GM10248 (cell line): ENCODE measurements at regions not wholly inside any gene's neighbourhood (a gene's known extent, or its start where the extent isn't known, plus 50 kb on each side); places are given as distances from the start of the nearest gene placed in this dataset.

Source experiments
- CTCF ChIA-PET: fragments of 300-600 bp; sonication (Branson Sonifier 250); formaldehyde crosslinking; extraction: SDS; loops from one replicate; lab custom pipeline; 2021; ENCODE audit warnings: antibody characterized with exemption; lab: Yijun Ruan, JAX
- POLR2A ChIA-PET: fragments of 350-650 bp; sonication (Branson Sonifier 250); formaldehyde crosslinking; extraction: SDS; loops from one replicate; lab custom pipeline; 2020; ENCODE audit warnings: antibody characterized with exemption; lab: Yijun Ruan, JAX
- DNase-seq: peaks from one replicate; pipeline ENCODE4 v3.0.0; 2012; ENCODE audit errors: extremely low spot score
- CTCF ChIP-seq: IDR thresholded peaks from 2 replicates; pipeline ENCODE4 v1.5.1; 2012; ENCODE audit warnings: mild to moderate bottlenecking, low read depth; ENCODE audit errors: extremely low read depth, missing control alignments, control extremely low read depth

DNA sequence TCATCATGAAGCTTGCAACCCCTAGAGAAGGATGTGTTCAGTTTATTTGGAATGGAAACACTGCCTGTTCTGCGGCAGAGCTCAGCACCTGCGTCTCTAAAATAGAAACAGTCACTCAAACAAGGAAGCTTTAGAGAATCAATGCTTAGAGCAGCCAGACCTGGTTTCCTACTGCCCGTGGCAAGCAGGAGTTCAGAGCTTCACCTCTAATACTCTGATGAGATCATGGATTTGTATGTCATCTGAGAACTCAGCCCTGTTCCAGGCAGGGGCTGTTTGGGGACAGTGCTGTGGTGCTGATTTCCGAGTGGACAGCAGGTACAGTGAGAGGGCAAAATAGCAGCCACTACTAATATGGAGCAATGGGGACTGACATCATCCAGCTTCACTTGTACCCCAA lies 236.0 kb upstream of the IRX1 start:
- TF ChIP-seq CTCF, result no peak
- no peak for DNase-seq
- CTCF ChIA-PET, result no interaction called here
- POLR2A ChIA-PET, result no interaction called here

DNA sequence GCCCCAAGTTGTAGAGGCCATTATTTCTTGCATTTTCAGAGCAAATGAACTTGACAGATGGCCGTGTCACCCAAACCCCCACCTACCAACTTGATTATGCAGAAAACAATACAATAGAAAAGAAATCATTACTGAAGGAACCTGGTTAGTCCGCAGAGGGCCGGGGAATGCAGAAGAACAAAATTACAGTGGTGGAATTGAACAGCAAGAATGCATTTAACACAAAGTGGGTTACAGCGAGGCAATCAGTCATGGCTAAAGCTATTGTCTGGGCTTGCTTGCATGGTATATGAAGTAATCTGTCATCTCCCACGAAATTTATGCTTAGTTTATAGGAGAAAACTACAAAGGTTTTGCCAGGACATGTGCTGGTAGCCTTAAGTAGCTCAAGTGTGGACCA lies 238.3 kb upstream of the IRX1 start:
- DNase-seq, result no peak
- ChIA-PET POLR2A (no interaction called here), CTCF (no interaction called here)
- no peak for TF ChIP-seq CTCF

DNA sequence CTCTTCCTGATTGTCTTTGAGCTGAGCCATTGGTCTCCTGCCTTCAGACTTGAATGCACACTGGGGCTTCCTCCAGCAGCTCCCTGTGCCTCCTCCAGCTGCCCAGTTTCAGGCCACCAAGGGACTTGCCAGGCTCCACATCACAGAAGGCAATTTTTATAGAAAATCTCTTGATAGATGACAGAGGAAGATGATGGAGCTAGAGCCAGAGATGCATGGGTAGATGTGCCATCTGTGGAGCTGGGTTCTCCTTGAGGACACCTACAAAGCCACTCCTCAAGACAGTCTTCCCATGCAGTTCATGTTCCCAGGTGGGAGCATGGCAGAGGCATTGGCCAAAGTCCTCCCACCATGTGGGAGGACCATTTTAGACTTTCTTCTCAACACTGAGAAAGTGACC lies 239.6 kb upstream of the IRX1 start:
- no peak for DNase-seq
- CTCF ChIA-PET, result no interaction called here
- POLR2A ChIA-PET, result no interaction called here
- TF ChIP-seq CTCF, result no peak

DNA sequence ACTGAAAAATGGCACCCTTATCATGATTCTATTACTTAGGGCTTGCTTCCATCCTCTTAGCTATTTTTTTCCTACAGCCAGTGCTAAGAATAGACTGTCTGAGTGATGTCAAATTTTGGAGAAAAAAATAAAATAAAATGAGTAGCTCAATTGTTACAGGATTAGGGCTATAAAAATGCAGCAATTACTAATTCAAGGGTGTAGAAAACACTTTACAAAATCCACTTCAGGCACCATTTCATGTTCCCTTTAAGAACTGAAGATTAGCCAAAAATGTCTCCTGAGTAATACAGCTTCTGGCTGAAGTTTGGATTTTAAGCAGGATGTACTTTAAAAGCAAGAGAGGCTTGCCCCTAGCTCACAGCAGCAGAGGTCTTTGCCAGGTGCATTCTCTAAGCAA lies 240.5 kb upstream of the IRX1 start:
- CTCF ChIA-PET, result no interaction called here
- POLR2A ChIA-PET, result no interaction called here
- DNase-seq, result no peak
- TF ChIP-seq CTCF, result no peak

DNA sequence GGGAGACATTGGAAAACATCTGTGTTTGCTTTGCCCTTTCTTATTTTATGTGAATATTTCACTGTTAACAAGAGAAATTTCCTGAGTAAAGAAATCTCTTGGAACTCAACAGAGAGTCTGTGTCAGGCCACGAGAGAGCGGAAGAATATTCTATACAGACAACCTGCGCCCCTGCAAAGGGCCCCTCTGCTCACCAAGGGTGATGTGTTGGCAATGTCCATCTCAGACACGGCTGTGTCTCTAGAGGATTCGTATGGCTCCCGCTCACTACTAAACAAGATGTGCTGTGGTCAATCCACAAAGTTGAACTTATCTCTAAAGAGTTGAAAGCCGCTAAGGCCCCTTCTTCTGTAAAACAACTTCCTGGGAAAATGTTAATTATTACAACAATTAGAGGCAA lies 241.0 kb upstream of the IRX1 start:
- ChIA-PET POLR2A (no interaction called here), CTCF (no interaction called here)
- TF ChIP-seq CTCF, result no peak
- no peak for DNase-seq

DNA sequence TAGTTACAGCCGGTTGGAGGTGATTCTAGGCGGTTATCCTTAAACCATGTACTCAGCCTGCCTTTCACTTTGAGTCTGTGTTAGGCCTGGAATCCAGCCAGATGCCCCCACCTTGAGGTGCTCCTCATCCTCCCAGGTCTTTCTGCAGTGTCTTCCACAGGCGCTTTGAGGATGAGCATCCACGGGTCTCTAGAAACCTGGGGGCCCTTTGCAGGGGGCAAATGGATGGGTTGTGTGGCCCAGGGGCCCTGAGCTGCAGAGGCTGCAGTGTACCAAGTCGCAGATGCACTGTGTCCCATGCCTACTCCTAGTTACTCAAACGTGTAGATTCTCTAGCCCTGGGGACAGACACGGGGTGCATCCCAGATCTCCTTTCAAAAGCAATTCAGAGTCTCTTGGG lies 242.1 kb upstream of the IRX1 start:
- no peak for TF ChIP-seq CTCF
- ChIA-PET POLR2A (no interaction called here), CTCF (no interaction called here)
- DNase-seq, result no peak

DNA sequence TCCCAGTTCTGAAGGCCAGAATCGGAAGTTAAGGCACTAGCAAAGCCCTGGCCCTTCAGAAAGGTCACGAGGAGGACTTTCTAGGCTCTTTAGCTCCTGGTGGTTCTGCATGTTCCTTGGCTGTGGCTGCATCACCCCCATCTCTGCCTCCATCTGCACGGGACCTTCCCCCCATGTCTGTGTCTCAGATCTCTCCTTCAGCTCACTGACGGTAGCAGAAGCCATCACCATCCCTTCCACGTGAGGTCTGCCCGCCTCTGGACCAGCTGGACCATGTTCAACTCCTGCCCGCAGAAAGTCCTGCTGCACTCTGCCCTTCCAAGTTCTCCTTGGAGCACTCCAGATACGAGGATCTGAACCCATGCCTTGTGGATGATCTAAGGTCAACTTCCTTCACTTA lies 242.9 kb upstream of the IRX1 start:
- ChIA-PET CTCF (no interaction called here), POLR2A (no interaction called here)

More for the DNA sequence above, 242.9 kb upstream of the IRX1 start:
- no peak for TF ChIP-seq CTCF
- no peak for DNase-seq
